HepG2 (cell line): ENCODE measurements at regions not wholly inside any gene's neighbourhood (a gene's known extent, or its start where the extent isn't known, plus 50 kb on each side); places are given as distances from the start of the nearest gene placed in this dataset.
A peak's percentile ranks its signal among the peaks of the same experiment; 100 is the strongest.

Source experiments
- ATRX ChIP-seq: sonication (generic); formaldehyde crosslinking; IDR thresholded peaks from 2 replicates; pipeline ENCODE4 v1.4.0; 2020; ENCODE audit warnings: missing genetic modification reagents, borderline replicate concordance
- HCFC1 ChIP-seq: fragments of 150-350 bp; IDR thresholded peaks from 2 replicates; pipeline ENCODE4 v1.6.1; 2014; ENCODE audit warnings: low read depth, low read length
- HDAC6 ChIP-seq: fragments of 200-600 bp; sonication (generic); IDR thresholded peaks from 2 replicates; pipeline ENCODE4 v1.7.0; 2017; ENCODE audit warnings: mild to moderate bottlenecking, antibody characterized with exemption, low read length, low read depth
- KDM4B ChIP-seq: sonication (generic); formaldehyde crosslinking; IDR thresholded peaks from 2 replicates; pipeline ENCODE4 v1.4.0; 2020; ENCODE audit warnings: missing genetic modification reagents
- NONO ChIP-seq, 2 experiments: fragments of 450-650 bp in 1 of 2; sonication (generic) in 1 of 2; formaldehyde crosslinking in 1 of 2; IDR thresholded peaks in 1 of 2; conservative IDR thresholded peaks in 1 of 2; 2 replicates each; pipeline versions ENCODE4 v1.6.1 to v1.8.0; 2017 to 2022; ENCODE audit warnings: mild to moderate bottlenecking in 1 of 2, missing genetic modification reagents in 1 of 2, moderate library complexity in 1 of 2
- PBX2 ChIP-seq: IDR thresholded peaks from 2 replicates; pipeline ENCODE4 v1.6.1; 2016; ENCODE audit warnings: control low read depth
- PHF21A ChIP-seq: sonication (generic); formaldehyde crosslinking; IDR thresholded peaks from 2 replicates; pipeline ENCODE4 v1.5.0; 2020; ENCODE audit warnings: mild to moderate bottlenecking, missing genetic modification reagents
- ZNF484 ChIP-seq: sonication (generic); formaldehyde crosslinking; IDR thresholded peaks from 2 replicates; pipeline ENCODE4 v1.5.1; 2020; ENCODE audit warnings: mild to moderate bottlenecking, low read depth, missing genetic modification reagents, borderline replicate concordance
- ZNF615 ChIP-seq: sonication (generic); formaldehyde crosslinking; IDR thresholded peaks from 2 replicates; pipeline ENCODE4 v1.5.0; 2020; ENCODE audit warnings: mild to moderate bottlenecking, missing genetic modification reagents, borderline replicate concordance
- ZNF766 ChIP-seq: sonication (generic); formaldehyde crosslinking; IDR thresholded peaks from 2 replicates; pipeline ENCODE4 v1.5.0; 2020; ENCODE audit warnings: missing genetic modification reagents, borderline replicate concordance
- TF ChIP-seq, protein P1 (sequence below): sonication (generic); formaldehyde crosslinking; IDR thresholded peaks from 2 replicates; pipeline ENCODE4 v1.9.0; 2022; ENCODE audit warnings: low read depth, missing genetic modification reagents
- TF ChIP-seq, protein P2 (sequence below): sonication (generic); formaldehyde crosslinking; IDR thresholded peaks from 2 replicates; pipeline ENCODE4 v1.4.0; 2020; ENCODE audit warnings: missing genetic modification reagents, borderline replicate concordance

DNA sequence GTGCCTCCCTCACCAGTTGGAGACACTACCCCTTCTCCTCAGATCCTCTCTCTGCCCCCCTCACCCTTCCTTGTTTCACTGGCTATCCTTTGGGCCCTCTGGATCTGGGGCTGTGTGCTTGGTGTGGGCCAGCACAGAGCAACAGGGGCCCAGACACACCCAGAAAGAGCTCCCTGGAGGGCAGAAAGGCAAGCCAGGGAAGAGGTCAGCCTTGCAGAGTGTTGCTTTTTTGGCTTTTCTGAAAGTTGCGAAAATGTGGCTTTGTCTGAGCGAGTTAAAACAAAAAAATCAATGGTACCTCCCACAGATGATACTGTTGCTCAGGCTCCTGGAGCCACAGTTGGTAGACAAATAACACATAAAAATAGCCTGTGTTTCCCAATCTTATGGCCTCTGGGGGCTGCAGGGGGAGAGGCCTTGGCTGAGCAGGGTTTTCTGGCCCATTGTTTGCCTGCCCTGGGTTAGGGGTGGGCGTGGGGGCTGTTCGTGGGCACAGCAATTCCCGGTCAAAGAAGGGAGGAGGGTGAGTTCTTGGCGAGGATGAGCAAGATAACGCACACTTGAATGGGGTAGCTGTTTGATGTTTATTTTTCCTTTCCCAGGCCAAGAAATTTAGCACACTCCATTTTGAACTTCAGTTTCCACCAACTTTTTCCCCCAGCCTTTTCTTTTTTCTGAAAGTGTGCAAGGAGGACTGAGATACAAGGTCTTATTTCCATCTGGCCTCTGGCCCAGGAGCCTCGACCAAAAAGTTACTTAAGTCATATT is 167.0 kb upstream of the HAAO start (continued):
- TF ChIP-seq, protein P1, sequence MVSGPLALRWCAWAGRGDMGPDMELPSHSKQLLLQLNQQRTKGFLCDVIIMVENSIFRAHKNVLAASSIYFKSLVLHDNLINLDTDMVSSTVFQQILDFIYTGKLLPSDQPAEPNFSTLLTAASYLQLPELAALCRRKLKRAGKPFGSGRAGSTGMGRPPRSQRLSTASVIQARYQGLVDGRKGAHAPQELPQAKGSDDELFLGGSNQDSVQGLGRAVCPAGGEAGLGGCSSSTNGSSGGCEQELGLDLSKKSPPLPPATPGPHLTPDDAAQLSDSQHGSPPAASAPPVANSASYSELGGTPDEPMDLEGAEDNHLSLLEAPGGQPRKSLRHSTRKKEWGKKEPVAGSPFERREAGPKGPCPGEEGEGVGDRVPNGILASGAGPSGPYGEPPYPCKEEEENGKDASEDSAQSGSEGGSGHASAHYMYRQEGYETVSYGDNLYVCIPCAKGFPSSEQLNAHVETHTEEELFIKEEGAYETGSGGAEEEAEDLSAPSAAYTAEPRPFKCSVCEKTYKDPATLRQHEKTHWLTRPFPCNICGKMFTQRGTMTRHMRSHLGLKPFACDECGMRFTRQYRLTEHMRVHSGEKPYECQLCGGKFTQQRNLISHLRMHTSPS, result no peak
- TF ChIP-seq PBX2, result no peak
- TF ChIP-seq ZNF484 (CRISPR knock-in tag), result no peak
- TF ChIP-seq HDAC6, result no peak
- no peak for TF ChIP-seq HCFC1
- no peak for TF ChIP-seq ZNF615
- 0 out of 2 replicates have a peak, but pooled peaks have one; percentile 59 for TF ChIP-seq ZNF766 (CRISPR knock-in tag)
- TF ChIP-seq PHF21A (CRISPR knock-in tag), result peak; percentile 69; the same call in 1 of the 2 replicates
- TF ChIP-seq KDM4B (CRISPR knock-in tag), result no peak
- no peak for TF ChIP-seq NONO (IDR thresholded peaks at IDR 0.05)
- TF ChIP-seq NONO (CRISPR knock-in tag; conservative IDR thresholded peaks at IDR 0.05), result peak; percentile 89
- TF ChIP-seq ATRX (CRISPR knock-in tag), result no peak
- TF ChIP-seq, protein P2, sequence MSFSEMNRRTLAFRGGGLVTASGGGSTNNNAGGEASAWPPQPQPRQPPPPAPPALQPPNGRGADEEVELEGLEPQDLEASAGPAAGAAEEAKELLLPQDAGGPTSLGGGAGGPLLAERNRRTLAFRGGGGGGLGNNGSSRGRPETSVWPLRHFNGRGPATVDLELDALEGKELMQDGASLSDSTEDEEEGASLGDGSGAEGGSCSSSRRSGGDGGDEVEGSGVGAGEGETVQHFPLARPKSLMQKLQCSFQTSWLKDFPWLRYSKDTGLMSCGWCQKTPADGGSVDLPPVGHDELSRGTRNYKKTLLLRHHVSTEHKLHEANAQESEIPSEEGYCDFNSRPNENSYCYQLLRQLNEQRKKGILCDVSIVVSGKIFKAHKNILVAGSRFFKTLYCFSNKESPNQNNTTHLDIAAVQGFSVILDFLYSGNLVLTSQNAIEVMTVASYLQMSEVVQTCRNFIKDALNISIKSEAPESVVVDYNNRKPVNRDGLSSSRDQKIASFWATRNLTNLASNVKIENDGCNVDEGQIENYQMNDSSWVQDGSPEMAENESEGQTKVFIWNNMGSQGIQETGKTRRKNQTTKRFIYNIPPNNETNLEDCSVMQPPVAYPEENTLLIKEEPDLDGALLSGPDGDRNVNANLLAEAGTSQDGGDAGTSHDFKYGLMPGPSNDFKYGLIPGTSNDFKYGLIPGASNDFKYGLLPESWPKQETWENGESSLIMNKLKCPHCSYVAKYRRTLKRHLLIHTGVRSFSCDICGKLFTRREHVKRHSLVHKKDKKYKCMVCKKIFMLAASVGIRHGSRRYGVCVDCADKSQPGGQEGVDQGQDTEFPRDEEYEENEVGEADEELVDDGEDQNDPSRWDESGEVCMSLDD (CRISPR knock-in tag), result no peak
